Omental fat pad (tissue), 3 donors: ENCODE measurements at regions not wholly inside any gene's neighbourhood (a gene's known extent, or its start where the extent isn't known, plus 50 kb on each side); places are given as distances from the start of the nearest gene placed in this dataset.

Experiments used
- ATAC-seq: fragments of 150-250 bp; one replicate; pipeline ENCODE4 v1.9.1; 2016; ENCODE audit warnings: mild to moderate bottlenecking, moderate library complexity; ENCODE audit not compliant: low FRiP score
- DNase-seq: peaks from one replicate; pipeline ENCODE4 v3.0.0-alpha.2; 2019; ENCODE audit warnings: low spot score
- TF ChIP-seq, protein P1 (sequence below), 3 donors: fragments of 450-650 bp; IDR thresholded peaks; one replicate each; pipeline ENCODE4 v1.5.1; 2016 to 2017; ENCODE audit warnings: antibody characterized with exemption in 3 of 3, mild to moderate bottlenecking in 3 of 3, moderate library complexity in 2 of 3

- TF ChIP-seq, protein P1, sequence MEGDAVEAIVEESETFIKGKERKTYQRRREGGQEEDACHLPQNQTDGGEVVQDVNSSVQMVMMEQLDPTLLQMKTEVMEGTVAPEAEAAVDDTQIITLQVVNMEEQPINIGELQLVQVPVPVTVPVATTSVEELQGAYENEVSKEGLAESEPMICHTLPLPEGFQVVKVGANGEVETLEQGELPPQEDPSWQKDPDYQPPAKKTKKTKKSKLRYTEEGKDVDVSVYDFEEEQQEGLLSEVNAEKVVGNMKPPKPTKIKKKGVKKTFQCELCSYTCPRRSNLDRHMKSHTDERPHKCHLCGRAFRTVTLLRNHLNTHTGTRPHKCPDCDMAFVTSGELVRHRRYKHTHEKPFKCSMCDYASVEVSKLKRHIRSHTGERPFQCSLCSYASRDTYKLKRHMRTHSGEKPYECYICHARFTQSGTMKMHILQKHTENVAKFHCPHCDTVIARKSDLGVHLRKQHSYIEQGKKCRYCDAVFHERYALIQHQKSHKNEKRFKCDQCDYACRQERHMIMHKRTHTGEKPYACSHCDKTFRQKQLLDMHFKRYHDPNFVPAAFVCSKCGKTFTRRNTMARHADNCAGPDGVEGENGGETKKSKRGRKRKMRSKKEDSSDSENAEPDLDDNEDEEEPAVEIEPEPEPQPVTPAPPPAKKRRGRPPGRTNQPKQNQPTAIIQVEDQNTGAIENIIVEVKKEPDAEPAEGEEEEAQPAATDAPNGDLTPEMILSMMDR (IDR thresholded peaks at IDR 0.05), result no peak
- ATAC-seq, result no peak
- DNase-seq, result no peak
Observed at GRCh38 chr3:194952841-194953241, 267.2 kb downstream of the FAM43A start.

DNA sequence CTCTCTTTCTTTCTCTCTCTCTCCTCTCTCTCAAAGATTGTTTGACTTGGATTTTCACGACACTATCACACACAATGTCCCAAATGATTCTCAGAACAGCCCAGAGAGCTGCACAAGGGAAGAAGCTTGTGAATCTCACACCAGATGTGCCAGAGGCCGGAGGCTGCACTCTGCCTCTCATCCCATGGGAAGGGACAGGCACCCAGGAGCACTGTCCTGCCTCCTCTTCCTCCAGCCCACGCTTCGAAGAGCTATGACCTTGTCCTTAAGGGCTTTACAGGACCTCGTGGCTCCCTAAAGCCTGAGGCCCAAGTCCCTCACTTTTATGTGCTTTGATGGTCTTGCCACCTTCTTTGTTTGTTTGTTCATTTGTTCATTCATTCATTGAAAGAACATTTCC is 267.6 kb downstream of the FAM43A start:
- DNase-seq, result no peak
- TF ChIP-seq, protein P1 (IDR thresholded peaks at IDR 0.05), result no peak
- no peak for ATAC-seq

DNA sequence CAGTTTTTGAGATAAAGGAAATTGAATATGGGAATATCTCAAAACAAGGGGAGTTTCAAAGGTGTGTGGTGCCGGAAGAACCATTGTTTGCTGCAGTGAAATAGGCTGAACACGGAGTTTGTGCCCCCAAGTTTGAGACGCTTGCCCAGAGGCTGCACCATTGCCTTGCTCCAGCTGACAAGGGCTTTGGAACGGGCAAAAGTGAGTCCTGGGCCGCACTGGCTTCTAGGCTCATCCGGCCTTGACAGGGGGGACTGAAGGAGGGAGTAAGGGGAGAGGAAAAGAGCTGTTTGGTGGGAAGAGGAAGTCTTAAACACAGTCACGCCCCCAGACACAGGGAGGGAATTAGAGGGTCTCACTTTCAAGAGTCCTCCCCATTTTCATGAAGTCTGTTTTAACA is 269.9 kb downstream of the FAM43A start:
- TF ChIP-seq, protein P1 (IDR thresholded peaks at IDR 0.05), result no peak
- ATAC-seq (no peak), DNase-seq (no peak)

- ATAC-seq, result no peak
- DNase-seq, result no peak
- TF ChIP-seq, protein P1 (IDR thresholded peaks at IDR 0.05), result no peak
Observed at GRCh38 chr3:194955979-194956696, 270.5 kb downstream of the FAM43A start.

- TF ChIP-seq, protein P1 (IDR thresholded peaks at IDR 0.05), result no peak
- DNase-seq (no peak), ATAC-seq (no peak)
Observed at GRCh38 chr3:194956697-194957396, 271.2 kb downstream of the FAM43A start.

- ATAC-seq, result no peak
- DNase-seq, result no peak
- TF ChIP-seq, protein P1 (IDR thresholded peaks at IDR 0.05), result no peak
Observed at GRCh38 chr3:194957743-194958240, 272.1 kb downstream of the FAM43A start.
